ENCODE measurements at regions not wholly inside any gene's neighbourhood (a gene's known extent, or its start where the extent isn't known, plus 50 kb on each side); places are given as distances from the start of the nearest gene placed in this dataset.
"Not testable (repeated sequence)": the region's sequence is repeated elsewhere in the genome, so short reads cannot be mapped to it uniquely, and the experiment has no call there.

GRCh38 chrX:13378562-13379518 lies 59.0 kb upstream of the ATXN3L start:
- TF ChIP-seq CTCF, POLR2A (IDR thresholded peaks at IDR 0.05): not testable (repeated sequence)
